GM18502 (cell line): ENCODE measurements at regions not wholly inside any gene's neighbourhood (a gene's known extent, or its start where the extent isn't known, plus 50 kb on each side); places are given as distances from the start of the nearest gene placed in this dataset.

Source experiments
- ATAC-seq: cut with Tn5 transposase; IDR thresholded peaks from one replicate; pipeline ENCODE4 v1.9.1; 2021; ENCODE audit warnings: mild to moderate bottlenecking; ENCODE audit not compliant: unreplicated experiment, poor library complexity

GRCh38 chr1:59100708-59101374 lies 196.1 kb upstream of the FGGY start:
- no peak for ATAC-seq

DNA sequence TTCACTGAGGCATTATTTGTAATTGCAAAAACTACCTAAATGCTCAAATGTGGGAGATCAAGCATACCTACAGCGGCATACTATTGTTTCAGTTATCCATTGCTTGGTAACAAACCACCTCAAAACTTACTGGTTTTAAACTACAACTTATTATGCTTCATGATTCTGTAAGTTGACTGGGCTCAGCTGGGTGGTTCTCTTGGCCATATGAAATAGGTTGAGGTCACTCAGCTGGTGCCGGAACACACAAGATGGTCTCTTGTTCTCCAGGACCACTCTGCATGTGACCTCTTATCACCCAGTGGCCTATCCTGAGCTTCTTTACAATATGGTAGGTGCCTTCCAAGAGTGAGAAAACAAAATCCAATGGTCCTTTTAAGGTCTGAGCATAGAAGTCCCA lies 195.4 kb upstream of the FGGY start:
- no peak for ATAC-seq

DNA sequence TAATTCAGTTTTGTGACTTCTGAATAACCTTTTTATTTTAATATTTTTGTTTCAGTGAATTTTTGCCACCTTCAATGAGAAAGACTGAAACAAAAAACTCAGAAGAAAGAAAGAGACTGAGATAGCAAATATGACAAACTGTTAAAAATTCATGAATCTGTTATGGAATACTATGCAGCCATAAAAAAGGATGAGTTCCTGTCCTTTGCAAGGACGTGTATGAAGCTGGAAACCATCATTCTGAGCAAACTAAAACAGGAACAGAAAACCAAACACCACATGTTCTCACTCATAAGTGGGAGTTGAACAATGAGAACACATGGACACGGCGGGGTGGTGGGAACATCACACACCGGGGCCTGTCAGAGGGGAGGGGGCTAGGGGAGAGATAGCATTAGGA lies 193.4 kb upstream of the FGGY start:
- no peak for ATAC-seq

DNA sequence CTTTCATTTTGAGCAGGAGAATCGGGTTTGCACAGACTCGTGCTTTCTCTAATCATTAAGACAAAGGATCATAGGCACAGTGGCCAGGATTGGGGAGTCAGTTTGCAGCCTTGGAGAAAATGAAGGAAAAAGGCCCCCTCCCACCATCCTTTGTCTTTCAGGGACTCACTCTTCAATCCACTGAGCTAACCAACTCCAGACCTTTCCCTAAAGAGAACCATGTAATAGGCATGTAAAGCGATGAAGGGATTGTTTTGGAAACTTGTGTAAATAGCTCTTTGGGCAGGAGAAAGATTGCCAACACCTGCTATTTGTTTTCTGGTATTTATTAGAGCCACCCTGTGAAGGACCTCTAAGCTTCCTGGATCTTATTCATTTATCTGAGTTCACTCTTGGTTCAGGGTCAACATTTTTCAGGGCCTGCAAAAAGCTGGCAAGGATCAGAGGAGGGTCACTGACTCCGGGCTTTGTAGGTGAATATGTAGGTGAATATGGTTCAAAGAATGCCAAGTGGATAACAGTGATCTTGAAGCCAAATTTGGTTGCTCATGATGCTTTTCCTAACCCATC lies 192.6 kb upstream of the FGGY start:
- no peak for ATAC-seq

DNA sequence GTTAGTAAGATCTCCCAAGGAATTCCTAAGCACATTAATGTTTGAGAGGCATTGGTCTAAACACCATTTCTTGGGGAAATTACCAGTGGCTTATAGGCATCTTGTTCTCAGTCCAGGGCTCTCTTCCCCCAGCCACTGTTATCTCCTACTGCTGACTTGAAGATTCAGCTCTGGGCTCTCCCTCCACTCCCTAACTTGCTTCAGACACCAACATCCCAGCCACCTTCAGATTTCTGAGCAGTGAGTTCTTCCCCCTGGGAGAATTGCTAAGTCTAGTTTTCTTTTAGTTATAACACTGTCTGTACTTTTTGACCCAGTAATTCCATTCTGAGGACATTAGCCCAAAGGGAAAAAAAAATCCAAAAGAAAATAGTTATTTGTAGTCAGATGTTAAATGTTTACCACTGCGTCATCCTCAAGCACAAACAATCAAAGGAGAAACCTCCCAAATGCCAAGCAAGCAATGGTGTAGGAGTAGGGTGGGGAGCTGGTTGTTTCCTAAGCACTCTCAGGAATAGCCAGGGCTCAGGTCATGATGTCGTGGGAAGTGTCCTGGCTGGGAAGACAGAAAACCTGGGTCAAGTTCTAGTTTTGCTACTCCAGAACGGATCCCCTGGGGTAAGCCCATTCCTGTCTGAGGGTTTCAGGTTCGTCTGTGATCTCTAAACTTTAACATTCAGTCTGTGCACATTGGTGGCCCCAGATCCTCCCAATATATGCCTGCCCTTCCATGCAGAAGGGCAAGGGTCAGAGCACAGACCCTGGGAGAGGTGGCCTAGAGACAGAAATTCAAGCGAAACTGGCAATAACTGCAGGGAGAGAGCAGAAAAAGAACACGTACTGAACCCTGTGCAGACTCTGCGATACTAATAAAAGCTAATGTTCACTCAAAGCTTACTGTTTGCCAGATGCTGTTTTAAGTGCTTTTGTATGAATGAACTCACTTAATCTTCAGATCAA lies 191.1 kb upstream of the FGGY start:
- no peak for ATAC-seq

DNA sequence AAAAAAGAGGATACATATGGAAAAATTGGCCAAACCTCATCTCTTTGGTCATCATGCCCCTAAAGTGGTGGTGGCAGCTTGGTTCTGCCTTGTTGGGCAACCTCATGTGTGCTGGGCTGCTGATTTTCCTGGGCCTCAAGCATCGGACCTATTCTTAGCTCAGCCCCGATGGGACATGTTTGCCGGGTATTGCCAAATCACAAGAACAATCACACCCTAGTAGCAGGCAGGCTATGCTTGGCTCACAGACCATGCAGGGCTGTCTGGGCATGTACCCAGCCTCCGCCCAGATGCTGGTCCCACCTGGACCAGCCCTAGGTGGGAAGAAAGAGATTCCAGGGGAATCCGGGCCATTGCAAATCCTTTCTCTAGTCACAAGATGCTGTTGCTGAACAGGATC lies 189.4 kb upstream of the FGGY start:
- ATAC-seq: no peak

GRCh38 chr1:59107916-59108315 lies 189.0 kb upstream of the FGGY start:
- ATAC-seq: no peak

DNA sequence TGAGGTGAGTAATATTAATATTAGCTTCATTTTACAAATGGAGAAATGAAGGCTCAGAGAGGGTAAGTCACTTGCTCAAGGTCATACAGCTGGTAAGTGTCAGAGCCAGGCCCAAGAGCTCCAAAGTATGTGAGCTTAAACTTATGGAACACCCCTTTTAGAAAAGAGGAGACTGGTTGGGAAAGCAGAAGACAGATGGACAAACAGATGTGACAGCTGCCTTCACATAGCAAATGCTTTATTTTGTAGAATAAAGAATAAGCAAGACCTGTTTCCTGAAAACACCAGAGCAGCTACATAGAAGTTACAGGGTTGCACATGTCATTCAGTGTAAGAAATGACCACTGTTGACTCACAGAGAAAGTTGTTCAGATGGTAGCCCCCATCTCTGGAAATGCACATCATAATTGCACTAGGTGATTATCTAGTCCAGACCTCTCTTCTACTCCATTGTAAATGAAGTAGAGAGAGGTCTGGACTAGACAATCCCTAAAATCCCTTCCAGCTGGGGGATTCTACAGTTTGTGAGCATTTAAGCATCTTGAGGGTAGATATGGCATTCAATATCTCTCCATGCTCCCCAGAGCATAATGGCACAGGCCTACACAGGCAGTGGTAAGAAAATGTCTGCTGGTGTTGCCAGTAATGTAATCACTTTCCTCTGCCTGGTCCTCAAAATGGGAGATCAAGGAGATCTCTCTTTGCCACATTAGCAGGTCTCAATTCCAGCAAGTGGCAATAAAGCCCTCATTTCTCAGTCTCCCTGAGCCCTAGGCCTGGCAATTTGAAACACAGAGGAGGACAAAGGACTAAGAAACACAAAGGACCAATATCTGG lies 188.2 kb upstream of the FGGY start:
- no peak for ATAC-seq

DNA sequence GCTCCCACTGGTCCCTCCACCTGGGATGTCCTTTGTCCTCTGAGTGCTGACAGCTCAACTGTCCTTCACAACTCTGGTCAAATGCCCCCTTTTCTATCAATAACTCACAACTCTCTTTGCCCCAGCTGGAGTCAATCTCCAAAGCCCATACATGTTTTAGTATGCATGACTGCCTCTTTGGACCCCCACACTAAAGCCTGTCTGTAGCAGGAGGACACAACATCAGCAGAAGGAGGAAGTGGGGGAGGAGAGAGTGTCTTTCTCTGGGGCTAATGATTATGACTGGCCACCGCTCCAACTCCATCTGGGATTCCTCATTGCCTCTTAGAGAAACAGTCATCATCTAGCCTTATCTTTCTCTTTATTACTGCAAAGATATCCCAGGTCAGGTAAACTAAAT lies 186.6 kb upstream of the FGGY start:
- ATAC-seq: no peak

DNA sequence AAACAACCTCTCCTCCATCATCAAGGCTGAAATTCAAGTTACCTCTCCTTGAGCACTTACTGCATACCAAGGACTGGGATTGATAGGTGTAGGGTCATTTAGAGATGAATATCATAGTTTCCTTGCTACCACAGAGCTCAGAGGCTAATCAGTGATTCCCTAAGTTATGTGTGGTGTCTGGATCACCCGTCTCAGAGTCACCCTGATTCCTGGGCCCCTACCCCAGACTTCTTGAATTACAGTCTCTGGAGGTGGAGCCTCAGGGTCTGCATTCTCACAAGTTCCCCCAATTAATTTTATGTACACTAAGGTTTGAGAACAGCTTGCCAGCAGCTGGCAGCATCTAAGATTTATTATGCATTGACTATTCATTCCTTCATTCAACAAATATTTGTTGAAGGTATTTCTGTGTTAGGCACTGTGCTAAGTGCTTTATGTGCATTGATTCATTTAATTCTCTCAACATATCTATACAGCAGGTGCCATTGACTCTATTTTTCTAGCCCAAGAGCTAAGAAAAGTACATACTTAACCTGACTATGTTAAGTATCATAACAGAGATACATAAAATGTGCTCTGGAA lies 182.9 kb upstream of the FGGY start:
- ATAC-seq: no peak

- ATAC-seq: no peak
Observed at GRCh38 chr1:59115865-59116264, 181.0 kb upstream of the FGGY start.

GRCh38 chr1:59116920-59117542 lies 179.9 kb upstream of the FGGY start:
- ATAC-seq: no peak

DNA sequence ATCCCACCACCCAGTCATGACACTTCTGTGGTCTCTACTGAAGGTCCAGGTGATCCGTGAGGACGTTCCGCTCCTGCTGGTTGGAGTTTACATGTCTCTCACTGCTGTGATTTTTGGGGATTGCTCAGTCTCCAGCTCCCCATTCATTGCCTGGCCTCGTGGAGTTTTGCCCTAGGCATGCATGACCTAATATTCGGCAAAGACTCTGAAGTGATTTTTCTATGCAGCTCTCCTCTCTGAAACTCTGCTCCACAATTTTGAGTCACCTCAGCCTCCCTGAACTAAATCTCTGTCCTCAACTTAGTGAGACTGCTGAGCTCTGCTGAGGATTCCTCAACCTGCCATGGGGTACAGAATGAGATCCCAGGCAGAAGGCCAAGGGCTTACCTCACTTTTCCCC lies 174.4 kb upstream of the FGGY start:
- ATAC-seq: no peak

DNA sequence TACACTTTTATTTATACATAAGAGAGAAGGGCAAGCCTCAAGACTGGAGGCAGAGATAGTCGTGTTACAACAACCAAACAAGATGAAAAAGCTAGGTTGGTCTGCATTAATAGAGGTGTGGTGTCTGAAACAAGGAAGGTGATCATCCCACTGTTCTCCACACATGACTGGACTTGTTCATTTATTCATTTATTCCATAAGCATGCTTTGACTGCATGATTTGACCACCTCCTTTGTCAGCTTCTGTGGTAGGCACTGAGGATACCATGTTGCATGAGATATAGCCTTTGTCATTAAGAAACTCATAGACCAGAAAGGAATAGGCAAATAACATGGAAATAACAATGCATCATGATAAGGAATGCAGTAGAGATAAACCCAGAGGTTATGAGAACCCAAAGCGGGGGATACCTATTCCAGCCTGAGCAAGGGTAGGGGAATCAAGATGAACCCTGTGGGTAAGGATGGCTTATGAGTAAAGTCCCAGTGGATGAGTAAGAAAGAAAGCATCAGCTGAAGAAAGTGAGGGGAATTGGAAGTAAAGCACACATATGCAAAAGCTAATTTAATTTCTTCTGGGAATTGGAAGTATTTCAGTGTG lies 173.7 kb upstream of the FGGY start:
- ATAC-seq: no peak

GRCh38 chr1:59124166-59124565 lies 172.7 kb upstream of the FGGY start:
- no peak for ATAC-seq

GRCh38 chr1:59125154-59125553 lies 171.7 kb upstream of the FGGY start:
- no peak for ATAC-seq

GRCh38 chr1:59125676-59126320 lies 171.1 kb upstream of the FGGY start:
- ATAC-seq: no peak

DNA sequence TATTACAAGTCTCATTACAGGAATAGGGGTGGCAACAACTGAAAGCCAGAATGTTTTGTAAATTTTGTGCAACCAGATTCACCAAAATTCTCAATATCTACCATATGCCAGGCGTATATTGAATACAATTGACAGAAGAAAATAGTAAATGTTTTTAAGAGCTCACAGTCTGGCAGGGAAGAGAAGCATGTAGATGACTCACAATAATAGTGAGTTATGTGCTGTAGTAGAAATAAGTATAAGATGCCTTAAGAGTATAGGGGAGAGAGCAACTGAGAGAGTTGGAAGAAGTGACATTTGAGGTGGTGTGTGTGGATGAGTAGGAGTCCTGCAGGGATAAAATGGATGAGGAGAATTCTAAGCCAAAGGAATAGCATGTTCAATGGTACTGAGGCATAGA lies 170.5 kb upstream of the FGGY start:
- ATAC-seq: no peak

- no peak for ATAC-seq
Observed at GRCh38 chr1:59128239-59128736, 168.6 kb upstream of the FGGY start.
